CD4-positive, alpha-beta T cell treated with Interleukin-17A for 1 hour (primary cell): ENCODE measurements at regions not wholly inside any gene's neighbourhood (a gene's known extent, or its start where the extent isn't known, plus 50 kb on each side); places are given as distances from the start of the nearest gene placed in this dataset.
"Not testable (repeated sequence)": the region's sequence is repeated elsewhere in the genome, so short reads cannot be mapped to it uniquely, and the experiment has no call there.

Experiments used
- DNase-seq: peaks from one replicate; pipeline ENCODE4 v3.0.0-alpha.2; 2020

- DNase-seq, result no peak
Observed at GRCh38 chr21:27058673-27059605, 92.1 kb upstream of the ADAMTS5 start.

GRCh38 chr21:27057997-27058396 is 91.1 kb upstream of the ADAMTS5 start:
- no peak for DNase-seq

- DNase-seq, result no peak
Observed at GRCh38 chr21:27047658-27048314, 80.9 kb upstream of the ADAMTS5 start.

- no peak for DNase-seq
Observed at GRCh38 chr21:27047283-27047657, 80.4 kb upstream of the ADAMTS5 start.

GRCh38 chr21:27045281-27045985 is 78.5 kb upstream of the ADAMTS5 start:
- DNase-seq, result no peak

- no peak for DNase-seq
Observed at GRCh38 chr21:27043377-27043776, 76.5 kb upstream of the ADAMTS5 start.

- no peak for DNase-seq
Observed at GRCh38 chr21:27040738-27041469, 74.0 kb upstream of the ADAMTS5 start.

GRCh38 chr21:27036736-27037301 is 69.9 kb upstream of the ADAMTS5 start:
- DNase-seq, result no peak

GRCh38 chr21:27035791-27036190 is 68.9 kb upstream of the ADAMTS5 start:
- DNase-seq, result no peak

GRCh38 chr21:27034796-27035195 is 67.9 kb upstream of the ADAMTS5 start:
- no peak for DNase-seq

- no peak for DNase-seq
Observed at GRCh38 chr21:27033471-27033870, 66.6 kb upstream of the ADAMTS5 start.

- DNase-seq, result no peak
Observed at GRCh38 chr21:27026501-27026900, 59.6 kb upstream of the ADAMTS5 start.

- DNase-seq, result not testable (repeated sequence)
Observed at GRCh38 chr21:27025708-27026107, 58.8 kb upstream of the ADAMTS5 start.

- no peak for DNase-seq
Observed at GRCh38 chr21:27024971-27025370, 58.1 kb upstream of the ADAMTS5 start.

GRCh38 chr21:27024301-27024700 is 57.4 kb upstream of the ADAMTS5 start:
- no peak for DNase-seq

GRCh38 chr21:27023186-27023585 is 56.3 kb upstream of the ADAMTS5 start:
- no peak for DNase-seq

- DNase-seq, result no peak
Observed at GRCh38 chr21:27021801-27022200, 54.9 kb upstream of the ADAMTS5 start.

GRCh38 chr21:27021046-27021445 is 54.2 kb upstream of the ADAMTS5 start:
- DNase-seq, result no peak

GRCh38 chr21:27017246-27017645 is 50.4 kb upstream of the ADAMTS5 start:
- no peak for DNase-seq
